ENCODE measurements at regions not wholly inside any gene's neighbourhood (a gene's known extent, or its start where the extent isn't known, plus 50 kb on each side); places are given as distances from the start of the nearest gene placed in this dataset.

DNA sequence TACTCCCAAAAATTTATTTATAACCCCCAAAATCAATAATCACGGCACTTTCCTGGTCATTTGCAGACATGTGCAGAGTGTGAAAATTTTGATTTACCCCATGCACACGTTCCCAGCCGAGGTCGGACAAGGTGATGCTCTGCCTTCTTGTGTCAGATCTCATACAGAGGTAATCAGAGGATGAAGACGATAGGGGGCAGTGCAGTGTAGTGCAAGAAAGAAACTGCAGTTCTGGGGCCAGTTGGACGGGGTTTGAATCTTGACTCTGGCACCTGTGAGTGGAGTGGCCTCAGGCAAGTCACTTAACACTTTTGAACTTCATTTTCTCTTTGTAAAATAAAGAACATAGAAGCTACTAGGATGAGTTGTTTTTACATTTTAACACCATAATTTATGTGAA, 88.4 kb downstream of the FRMPD3 start:
- Mint-ChIP-seq H3K27me3 (peaks cover 3 to 16% of the 10 kb centered on the region in 2 donors), H3K4me3 (no peak overlapping the region), H3K36me3 (no peaks in the 10 kb centered on the region), H3K27ac (no peak overlapping the region), H3K4me1 (no peaks in the 10 kb centered on the region), H3K9me3 (no peaks in the 10 kb centered on the region)
- ATAC-seq (replicated peaks in 1 of 4) (peak in 1 of 4 experiments; percentile 64), DNase-seq (peak in 22 of 35 experiments; percentile 1 to 54 (median 10))
- Histone ChIP-seq H3K27me3 (replicated peaks in 1 of 2; ENCODE audit: control insufficient read depth in 2 of 2, extremely low read depth in 1 of 2, insufficient read depth in 2 of 2, low read length in 1 of 2) (no peaks in the 10 kb centered on the region), H3K27ac (ENCODE audit: low read length) (no peak overlapping the region), H3K9me3 (no peaks in the 10 kb centered on the region), H3K4me3 (ENCODE audit: control insufficient read depth in 1 of 2, extremely low read depth in 1 of 2, low read length in 1 of 2) (no peak overlapping the region), H3K36me3 (ENCODE audit: control insufficient read depth in 2 of 2, extremely low read depth in 1 of 2, insufficient read depth in 1 of 2, low read length in 1 of 2) (no peaks in the 10 kb centered on the region), H3K4me1 (ENCODE audit: control insufficient read depth in 1 of 2, extremely low read depth in 1 of 2, insufficient read depth in 2 of 2, low read length in 2 of 2) (no peaks in the 10 kb centered on the region)
- ChIA-PET POLR2A (no interaction called here), CTCF (interaction anchor here (0.7 to 1.3 kb wide), 3 partner anchors 91 to 1226 kb away, joined by 4 to 6 read pairs (median 4); partner anchors contain the start of gene PRPS1 (in 1 of the 2))
- WGBS (ENCODE audit: insufficient coverage), result 40% methylated on average over 2 of the region's 6 CpGs

DNA sequence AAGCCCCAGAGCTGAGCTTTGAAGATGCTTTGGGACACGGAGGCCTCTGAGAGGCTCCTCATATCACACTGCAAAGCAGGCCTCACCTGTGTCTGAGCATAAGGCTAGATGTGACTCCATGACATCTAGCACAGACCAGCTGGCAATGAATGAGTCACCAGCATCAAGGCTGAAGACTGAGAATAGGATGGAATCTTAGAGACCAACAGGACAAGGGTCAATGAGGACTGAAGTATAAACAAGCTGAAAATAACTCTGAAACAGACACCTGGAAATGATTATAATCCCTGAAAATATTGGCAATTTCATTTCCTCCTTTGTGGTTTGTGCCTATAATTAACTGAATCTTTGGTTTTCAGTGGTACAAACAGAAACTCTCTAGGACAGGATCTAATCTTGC, 87.1 kb upstream of the PRPS1 start:
- Mint-ChIP-seq H3K27me3 (peaks cover 0 to 7% of the 10 kb centered on the region in 2 donors), H3K9me3 (no peaks in the 10 kb centered on the region), H3K4me1 (no peaks in the 10 kb centered on the region), H3K4me3 (no peak overlapping the region), H3K36me3 (no peaks in the 10 kb centered on the region), H3K27ac (no peak overlapping the region)
- no peak for DNase-seq
- no peaks in the 10 kb centered on the region for H3K9me3 ChIP-seq
- no peaks in the 10 kb centered on the region for H3K27me3 ChIP-seq (replicated peaks in 1 of 2; ENCODE audit: control insufficient read depth in 2 of 2, extremely low read depth in 1 of 2, insufficient read depth in 2 of 2, low read length in 1 of 2)
- H3K4me3 ChIP-seq (ENCODE audit: control insufficient read depth in 1 of 2, extremely low read depth in 1 of 2, low read length in 1 of 2), result no peak overlapping the region
- CTCF ChIA-PET, result interaction anchor here in 1 of 2 donors (1.2 kb wide), 1 partner anchor 118 kb away, joined by 3 read pairs; no protein-coding TSS in a partner anchor
- no peaks in the 10 kb centered on the region for H3K4me1 ChIP-seq (ENCODE audit: control insufficient read depth in 1 of 2, extremely low read depth in 1 of 2, insufficient read depth in 2 of 2, low read length in 2 of 2)
- no peak for ATAC-seq (replicated peaks in 1 of 4)
- WGBS (ENCODE audit: insufficient coverage), result no CpG with 5 or more reads among the region's 1 CpG
- POLR2A ChIA-PET, result no interaction called here
- H3K27ac ChIP-seq (ENCODE audit: low read length), result no peak overlapping the region
- H3K36me3 ChIP-seq (ENCODE audit: control insufficient read depth in 2 of 2, extremely low read depth in 1 of 2, insufficient read depth in 1 of 2, low read length in 1 of 2), result no peaks in the 10 kb centered on the region

DNA sequence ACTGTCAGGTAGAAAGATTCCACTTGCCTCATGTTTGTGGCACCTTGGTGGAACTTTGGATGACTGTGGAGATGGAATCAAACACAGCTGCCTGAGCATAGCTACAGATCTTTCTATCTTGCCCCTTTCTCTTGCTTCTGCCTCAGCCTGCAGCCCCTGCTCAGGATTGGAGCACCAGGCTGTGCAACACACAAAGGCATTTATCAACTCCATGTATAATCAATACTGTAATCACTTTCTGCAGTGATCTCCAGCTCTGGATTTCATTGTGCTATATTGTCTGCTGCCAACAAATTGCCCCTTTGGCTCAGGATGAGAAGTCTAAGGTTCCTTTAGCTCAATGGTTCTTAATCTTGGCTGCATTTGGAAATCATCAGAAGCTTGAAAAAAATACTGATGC, 86.3 kb upstream of the PRPS1 start:
- Histone ChIP-seq H3K27me3 (replicated peaks in 1 of 2; ENCODE audit: control insufficient read depth in 2 of 2, extremely low read depth in 1 of 2, insufficient read depth in 2 of 2, low read length in 1 of 2) (no peaks in the 10 kb centered on the region), H3K4me1 (ENCODE audit: control insufficient read depth in 1 of 2, extremely low read depth in 1 of 2, insufficient read depth in 2 of 2, low read length in 2 of 2) (no peaks in the 10 kb centered on the region), H3K27ac (ENCODE audit: low read length) (no peak overlapping the region), H3K36me3 (ENCODE audit: control insufficient read depth in 2 of 2, extremely low read depth in 1 of 2, insufficient read depth in 1 of 2, low read length in 1 of 2) (no peaks in the 10 kb centered on the region), H3K4me3 (ENCODE audit: control insufficient read depth in 1 of 2, extremely low read depth in 1 of 2, low read length in 1 of 2) (no peak overlapping the region), H3K9me3 (no peaks in the 10 kb centered on the region)
- DNase-seq (no peak), ATAC-seq (replicated peaks in 1 of 4) (no peak)
- H3K4me3 Mint-ChIP-seq, result no peak overlapping the region
- H3K27me3 Mint-ChIP-seq, result peaks cover 0 to 11% of the 10 kb centered on the region in 2 donors
- ChIA-PET CTCF (interaction anchor here in 1 of 2 donors (0.9 kb wide), 1 partner anchor 235 kb away, joined by 3 read pairs; the partner anchor contains the start of gene NCBP2L), POLR2A (no interaction called here)
- no peaks in the 10 kb centered on the region for H3K36me3 Mint-ChIP-seq
- H3K4me1 Mint-ChIP-seq, result no peaks in the 10 kb centered on the region
- no peaks in the 10 kb centered on the region for H3K9me3 Mint-ChIP-seq
- no peak overlapping the region for H3K27ac Mint-ChIP-seq

DNA sequence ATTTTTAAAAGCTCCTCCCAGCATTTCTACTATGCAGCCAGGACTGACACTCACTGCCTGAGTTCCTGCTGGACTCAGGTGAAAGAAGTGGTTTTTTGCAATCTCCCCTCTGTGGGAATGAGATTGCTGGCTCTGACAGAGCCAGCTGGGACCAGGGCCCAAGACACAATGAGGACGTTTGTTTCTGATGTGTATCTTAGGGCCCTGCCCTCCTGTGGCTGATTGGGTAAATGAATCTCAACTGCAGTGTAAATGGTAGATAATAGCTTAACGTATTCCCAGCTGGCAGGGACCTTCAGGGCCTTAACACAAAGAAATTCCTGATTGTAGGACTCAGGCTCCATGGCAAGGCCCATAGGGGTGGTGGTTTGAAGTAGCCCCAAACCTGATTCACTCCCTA, 85.8 kb upstream of the PRPS1 start:
- Histone ChIP-seq H3K36me3 (ENCODE audit: control insufficient read depth in 2 of 2, extremely low read depth in 1 of 2, insufficient read depth in 1 of 2, low read length in 1 of 2) (no peaks in the 10 kb centered on the region), H3K9me3 (no peaks in the 10 kb centered on the region), H3K27me3 (replicated peaks in 1 of 2; ENCODE audit: control insufficient read depth in 2 of 2, extremely low read depth in 1 of 2, insufficient read depth in 2 of 2, low read length in 1 of 2) (no peaks in the 10 kb centered on the region), H3K4me3 (ENCODE audit: control insufficient read depth in 1 of 2, extremely low read depth in 1 of 2, low read length in 1 of 2) (no peak overlapping the region), H3K27ac (ENCODE audit: low read length) (no peak overlapping the region), H3K4me1 (ENCODE audit: control insufficient read depth in 1 of 2, extremely low read depth in 1 of 2, insufficient read depth in 2 of 2, low read length in 2 of 2) (no peaks in the 10 kb centered on the region)
- CTCF ChIA-PET, result interaction anchor here (0.6 to 0.9 kb wide), 2 partner anchors 235 to 245 kb away, joined by 3 read pairs; partner anchors contain the start of gene NCBP2L (in 1 of the 2)
- DNase-seq (no peak), ATAC-seq (replicated peaks in 1 of 4) (no peak)
- H3K27ac Mint-ChIP-seq, result no peak overlapping the region
- H3K4me3 Mint-ChIP-seq, result no peak overlapping the region
- no peaks in the 10 kb centered on the region for H3K9me3 Mint-ChIP-seq
- peaks cover 0 to 12% of the 10 kb centered on the region in 2 donors for H3K27me3 Mint-ChIP-seq
- no CpG with 5 or more reads among the region's 2 CpGs for WGBS (ENCODE audit: insufficient coverage)
- POLR2A ChIA-PET, result no interaction called here
- no peaks in the 10 kb centered on the region for H3K36me3 Mint-ChIP-seq
- H3K4me1 Mint-ChIP-seq, result no peaks in the 10 kb centered on the region

DNA sequence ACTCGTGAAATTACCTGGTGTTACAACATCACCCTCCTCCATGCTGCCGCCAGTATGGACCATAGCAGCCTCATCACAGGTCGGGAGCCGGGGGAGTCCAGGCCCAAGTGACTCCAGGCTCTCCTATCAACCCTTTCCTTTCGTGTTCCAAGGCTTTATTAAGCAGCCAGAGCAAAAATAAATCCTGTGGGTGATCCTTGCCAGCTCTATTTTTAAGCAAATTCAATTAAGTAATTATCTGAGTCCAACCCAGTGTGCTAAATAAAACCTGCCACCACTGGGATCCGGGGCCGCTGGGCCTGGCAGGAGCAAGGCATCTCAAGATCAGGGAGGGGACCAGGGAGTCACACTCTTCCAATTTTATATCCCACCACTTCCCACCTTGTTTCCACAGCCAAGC, 80.7 kb upstream of the PRPS1 start:
- Mint-ChIP-seq H3K27ac (no peak overlapping the region), H3K27me3 (peaks cover 0 to 17% of the 10 kb centered on the region in 2 donors), H3K4me3 (no peak overlapping the region), H3K4me1 (peaks cover 13 to 19% (median 18%) of the 10 kb centered on the region in 3 donors), H3K36me3 (no peaks in the 10 kb centered on the region), H3K9me3 (no peaks in the 10 kb centered on the region)
- ChIA-PET CTCF (interaction anchor here in 1 of 2 donors (0.5 to 0.6 kb wide), 2 partner anchors 9 to 936 kb away, joined by 5 read pairs; partner anchors contain the start of gene RADX), POLR2A (no interaction called here)
- 94% methylated on average over 4 of the region's 7 CpGs for WGBS (ENCODE audit: insufficient coverage)
- Histone ChIP-seq H3K9me3 (no peaks in the 10 kb centered on the region), H3K36me3 (ENCODE audit: control insufficient read depth in 2 of 2, extremely low read depth in 1 of 2, insufficient read depth in 1 of 2, low read length in 1 of 2) (no peaks in the 10 kb centered on the region), H3K4me3 (ENCODE audit: control insufficient read depth in 1 of 2, extremely low read depth in 1 of 2, low read length in 1 of 2) (no peak overlapping the region), H3K27ac (ENCODE audit: low read length) (no peak overlapping the region), H3K27me3 (replicated peaks in 1 of 2; ENCODE audit: control insufficient read depth in 2 of 2, extremely low read depth in 1 of 2, insufficient read depth in 2 of 2, low read length in 1 of 2) (no peaks in the 10 kb centered on the region), H3K4me1 (ENCODE audit: control insufficient read depth in 1 of 2, extremely low read depth in 1 of 2, insufficient read depth in 2 of 2, low read length in 2 of 2) (peaks cover 4 to 6% of the 10 kb centered on the region in 2 experiments)
- no peak for ATAC-seq (replicated peaks in 1 of 4)
- DNase-seq, result no peak

DNA sequence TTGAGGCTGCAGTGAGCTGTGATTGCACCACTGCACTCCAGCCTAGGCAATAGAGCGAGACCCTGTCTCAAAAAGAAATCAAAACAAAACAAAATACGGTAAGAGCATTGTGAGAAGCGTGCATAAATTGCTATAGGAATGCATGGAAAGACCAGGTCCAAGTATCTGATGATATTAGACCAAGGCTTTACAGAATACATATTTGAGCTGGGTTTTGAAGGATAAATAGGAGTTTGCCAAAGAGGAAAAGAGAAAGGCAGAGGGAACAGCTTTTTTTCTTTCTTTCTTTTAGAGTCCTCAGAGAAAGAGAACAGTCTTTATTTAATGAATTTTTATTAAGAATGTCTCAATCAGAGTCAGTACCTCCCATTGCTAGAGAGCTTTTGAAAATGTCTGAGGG, 79.5 kb upstream of the PRPS1 start:
- no peaks in the 10 kb centered on the region for H3K27me3 ChIP-seq (replicated peaks in 1 of 2; ENCODE audit: control insufficient read depth in 2 of 2, extremely low read depth in 1 of 2, insufficient read depth in 2 of 2, low read length in 1 of 2)
- no peak overlapping the region for H3K4me3 Mint-ChIP-seq
- CTCF ChIA-PET, result no interaction called here

More for the DNA sequence above, 79.5 kb upstream of the PRPS1 start:
- DNase-seq (no peak), ATAC-seq (replicated peaks in 1 of 4) (no peak)
- Mint-ChIP-seq H3K36me3 (no peaks in the 10 kb centered on the region), H3K9me3 (no peaks in the 10 kb centered on the region), H3K4me1 (peaks cover 13 to 19% (median 18%) of the 10 kb centered on the region in 3 donors), H3K27me3 (peaks cover 0 to 17% of the 10 kb centered on the region in 2 donors), H3K27ac (peak overlapping the region in 1 of 2 donors; percentile 23)
- Histone ChIP-seq H3K27ac (ENCODE audit: low read length) (no peak overlapping the region), H3K4me3 (ENCODE audit: control insufficient read depth in 1 of 2, extremely low read depth in 1 of 2, low read length in 1 of 2) (no peak overlapping the region), H3K36me3 (ENCODE audit: control insufficient read depth in 2 of 2, extremely low read depth in 1 of 2, insufficient read depth in 1 of 2, low read length in 1 of 2) (no peaks in the 10 kb centered on the region), H3K4me1 (ENCODE audit: control insufficient read depth in 1 of 2, extremely low read depth in 1 of 2, insufficient read depth in 2 of 2, low read length in 2 of 2) (peaks cover 4 to 6% of the 10 kb centered on the region in 2 experiments), H3K9me3 (no peaks in the 10 kb centered on the region)
- no CpG with 5 or more reads among the region's 3 CpGs for WGBS (ENCODE audit: insufficient coverage)
- POLR2A ChIA-PET, result interaction anchor here in 1 of 2 donors (1.0 kb wide), 1 partner anchor 322 kb away, joined by 5 read pairs; no protein-coding TSS in a partner anchor

Data from T-cell (primary cell).